ENCODE measurements at regions not wholly inside any gene's neighbourhood (a gene's known extent, or its start where the extent isn't known, plus 50 kb on each side); places are given as distances from the start of the nearest gene placed in this dataset.
"Not testable (repeated sequence)": the region's sequence is repeated elsewhere in the genome, so short reads cannot be mapped to it uniquely, and the experiment has no call there.

- WGBS, 2 donors: 61 to 69% methylated on average over 2 of the region's 2 CpGs
- not testable (repeated sequence) for H3K4me3 ChIP-seq; ATAC-seq (ENCODE audit: insufficient read depth, low FRiP score); H3K27me3 ChIP-seq (ENCODE audit: control insufficient read depth in 3 of 3, insufficient read depth in 3 of 3, low read length in 2 of 3); H3K36me3 ChIP-seq (ENCODE audit: control insufficient read depth in 4 of 4, insufficient read depth in 4 of 4, low read length in 4 of 4); H3K27ac ChIP-seq (ENCODE audit: low read depth in 1 of 2, low read length in 1 of 2); H3K4me1 ChIP-seq (ENCODE audit: control insufficient read depth in 5 of 5, insufficient read depth in 5 of 5, low read length in 5 of 5); H3K9ac ChIP-seq (ENCODE audit: insufficient read depth in 1 of 2, low read length in 2 of 2); DNase-seq
- peaks cover 0 to 18% (median 2%) of the 10 kb centered on the region in 4 donors for H3K9me3 ChIP-seq (ENCODE audit: control insufficient read depth in 4 of 4, insufficient read depth in 3 of 4, low read length in 3 of 4)
These were observed 53.4 kb downstream of the AHSP start for GRCh38 chr16:31581065-31581464.

DNA sequence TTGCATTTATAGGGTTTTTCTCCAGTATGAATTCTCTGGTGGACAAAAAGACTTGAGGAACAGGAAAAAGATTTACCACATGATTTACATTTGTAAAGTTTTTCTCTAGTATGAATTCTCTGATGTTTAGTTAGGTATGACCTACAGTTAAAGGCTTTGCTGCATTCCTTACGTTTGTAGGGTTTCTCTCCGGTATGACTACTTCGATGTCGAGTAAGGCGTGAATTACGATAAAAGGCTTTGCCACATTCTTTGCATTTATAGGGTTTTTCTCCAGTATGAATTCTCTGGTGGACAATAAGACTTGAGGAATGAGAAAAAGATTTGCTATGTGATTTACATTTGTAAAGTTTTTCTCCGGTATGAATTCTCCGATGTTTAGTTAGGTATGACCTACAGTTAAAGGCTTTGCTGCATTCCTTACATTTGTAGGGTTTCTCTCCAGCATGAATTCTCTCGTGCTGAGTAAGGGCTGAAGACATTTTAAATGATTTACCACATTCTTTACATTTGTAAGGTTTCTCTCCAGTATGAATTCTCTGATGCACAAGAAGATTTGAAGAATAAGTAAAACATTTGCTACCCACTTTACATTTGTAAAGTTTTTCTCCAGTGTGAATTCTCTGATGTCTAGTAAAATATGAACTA lies 74.2 kb downstream of the AHSP start:
- DNase-seq; H3K4me1 ChIP-seq (ENCODE audit: control insufficient read depth in 5 of 5, insufficient read depth in 5 of 5, low read length in 5 of 5); H3K9ac ChIP-seq (ENCODE audit: insufficient read depth in 1 of 2, low read length in 2 of 2); H3K27me3 ChIP-seq (ENCODE audit: control insufficient read depth in 3 of 3, insufficient read depth in 3 of 3, low read length in 2 of 3); ATAC-seq (ENCODE audit: insufficient read depth, low FRiP score); H3K27ac ChIP-seq (ENCODE audit: low read depth in 1 of 2, low read length in 1 of 2); H3K4me3 ChIP-seq; H3K36me3 ChIP-seq (ENCODE audit: control insufficient read depth in 4 of 4, insufficient read depth in 4 of 4, low read length in 4 of 4): not testable (repeated sequence)
- WGBS, 2 donors: 83 to 87% methylated on average over 9 of the region's 9 CpGs
- peaks cover 3 to 33% (median 9%) of the 10 kb centered on the region in 4 donors for H3K9me3 ChIP-seq (ENCODE audit: control insufficient read depth in 4 of 4, insufficient read depth in 3 of 4, low read length in 3 of 4)

GRCh38 chr16:31618130-31618529 lies 90.4 kb downstream of the AHSP start:
- TF ChIP-seq, protein P1, sequence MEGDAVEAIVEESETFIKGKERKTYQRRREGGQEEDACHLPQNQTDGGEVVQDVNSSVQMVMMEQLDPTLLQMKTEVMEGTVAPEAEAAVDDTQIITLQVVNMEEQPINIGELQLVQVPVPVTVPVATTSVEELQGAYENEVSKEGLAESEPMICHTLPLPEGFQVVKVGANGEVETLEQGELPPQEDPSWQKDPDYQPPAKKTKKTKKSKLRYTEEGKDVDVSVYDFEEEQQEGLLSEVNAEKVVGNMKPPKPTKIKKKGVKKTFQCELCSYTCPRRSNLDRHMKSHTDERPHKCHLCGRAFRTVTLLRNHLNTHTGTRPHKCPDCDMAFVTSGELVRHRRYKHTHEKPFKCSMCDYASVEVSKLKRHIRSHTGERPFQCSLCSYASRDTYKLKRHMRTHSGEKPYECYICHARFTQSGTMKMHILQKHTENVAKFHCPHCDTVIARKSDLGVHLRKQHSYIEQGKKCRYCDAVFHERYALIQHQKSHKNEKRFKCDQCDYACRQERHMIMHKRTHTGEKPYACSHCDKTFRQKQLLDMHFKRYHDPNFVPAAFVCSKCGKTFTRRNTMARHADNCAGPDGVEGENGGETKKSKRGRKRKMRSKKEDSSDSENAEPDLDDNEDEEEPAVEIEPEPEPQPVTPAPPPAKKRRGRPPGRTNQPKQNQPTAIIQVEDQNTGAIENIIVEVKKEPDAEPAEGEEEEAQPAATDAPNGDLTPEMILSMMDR (IDR thresholded peaks at IDR 0.05; ENCODE audit: control extremely low read depth, extremely low read depth): no peak
- H3K27me3 ChIP-seq (ENCODE audit: control insufficient read depth in 3 of 3, insufficient read depth in 3 of 3, low read length in 2 of 3): no peaks in the 10 kb centered on the region
- no peaks in the 10 kb centered on the region for H3K36me3 ChIP-seq (ENCODE audit: control insufficient read depth in 4 of 4, insufficient read depth in 4 of 4, low read length in 4 of 4)
- H3K27ac ChIP-seq (ENCODE audit: low read depth in 1 of 2, low read length in 1 of 2): no peak overlapping the region
- H3K9ac ChIP-seq (ENCODE audit: insufficient read depth in 1 of 2, low read length in 2 of 2): no peak overlapping the region
- no peak overlapping the region for H3K4me3 ChIP-seq
- DNase-seq (no peak), ATAC-seq (ENCODE audit: insufficient read depth, low FRiP score) (no peak)
- no peaks in the 10 kb centered on the region for H3K9me3 ChIP-seq (ENCODE audit: control insufficient read depth in 4 of 4, insufficient read depth in 3 of 4, low read length in 3 of 4)
- no peaks in the 10 kb centered on the region for H3K4me1 ChIP-seq (ENCODE audit: control insufficient read depth in 5 of 5, insufficient read depth in 5 of 5, low read length in 5 of 5)

DNA sequence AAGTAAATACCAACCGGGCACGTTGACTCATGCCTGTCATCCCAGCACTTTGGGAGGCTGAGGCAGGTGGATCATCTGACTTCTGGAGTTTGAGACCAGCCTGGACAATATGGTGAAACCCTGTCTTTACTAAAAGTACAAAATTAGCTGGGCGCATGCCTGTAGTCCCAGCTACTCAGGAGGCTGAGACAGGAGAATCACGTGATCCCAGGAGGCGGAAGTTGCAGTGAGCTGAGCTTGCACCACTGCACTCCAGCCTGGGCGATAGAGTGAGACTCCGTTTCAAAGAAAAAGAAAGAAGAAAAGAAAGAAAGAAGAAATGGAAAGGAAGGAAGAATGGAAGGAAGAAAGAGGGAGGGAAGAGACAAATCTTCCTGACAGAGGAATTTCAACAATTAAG lies 108.7 kb downstream of the AHSP start:
- Histone ChIP-seq H3K9me3 (ENCODE audit: control insufficient read depth in 4 of 4, insufficient read depth in 3 of 4, low read length in 3 of 4) (peaks cover 0 to 13% (median 1%) of the 10 kb centered on the region in 4 donors), H3K4me3 (no peak overlapping the region), H3K4me1 (ENCODE audit: control insufficient read depth in 5 of 5, insufficient read depth in 5 of 5, low read length in 5 of 5) (peaks cover 0 to 3% (median 0%) of the 10 kb centered on the region in 5 donors), H3K27ac (ENCODE audit: low read depth in 1 of 2, low read length in 1 of 2) (no peak overlapping the region), H3K9ac (ENCODE audit: insufficient read depth in 1 of 2, low read length in 2 of 2) (no peak overlapping the region), H3K27me3 (ENCODE audit: control insufficient read depth in 3 of 3, insufficient read depth in 3 of 3, low read length in 2 of 3) (no peaks in the 10 kb centered on the region), H3K36me3 (ENCODE audit: control insufficient read depth in 4 of 4, insufficient read depth in 4 of 4, low read length in 4 of 4) (no peaks in the 10 kb centered on the region)
- TF ChIP-seq, protein P1 (IDR thresholded peaks at IDR 0.05; ENCODE audit: control extremely low read depth, extremely low read depth): no peak
- DNase-seq (no peak), ATAC-seq (ENCODE audit: insufficient read depth, low FRiP score) (no peak)
- 86 to 95% methylated on average over 7 of the region's 7 CpGs for whole genome bisulfite sequencing, 2 donors

All from lung (tissue), 11 donors.